ENCODE measurements at regions not wholly inside any gene's neighbourhood (a gene's known extent, or its start where the extent isn't known, plus 50 kb on each side); places are given as distances from the start of the nearest gene placed in this dataset.

GRCh38 chr20:50345712-50346373, 155.2 kb downstream of the CEBPB start:
- no peak for ATAC-seq (ENCODE audit: insufficient read depth, low read depth)
- no peak overlapping the region for H3K27ac ChIP-seq (ENCODE audit: low read length)

DNA sequence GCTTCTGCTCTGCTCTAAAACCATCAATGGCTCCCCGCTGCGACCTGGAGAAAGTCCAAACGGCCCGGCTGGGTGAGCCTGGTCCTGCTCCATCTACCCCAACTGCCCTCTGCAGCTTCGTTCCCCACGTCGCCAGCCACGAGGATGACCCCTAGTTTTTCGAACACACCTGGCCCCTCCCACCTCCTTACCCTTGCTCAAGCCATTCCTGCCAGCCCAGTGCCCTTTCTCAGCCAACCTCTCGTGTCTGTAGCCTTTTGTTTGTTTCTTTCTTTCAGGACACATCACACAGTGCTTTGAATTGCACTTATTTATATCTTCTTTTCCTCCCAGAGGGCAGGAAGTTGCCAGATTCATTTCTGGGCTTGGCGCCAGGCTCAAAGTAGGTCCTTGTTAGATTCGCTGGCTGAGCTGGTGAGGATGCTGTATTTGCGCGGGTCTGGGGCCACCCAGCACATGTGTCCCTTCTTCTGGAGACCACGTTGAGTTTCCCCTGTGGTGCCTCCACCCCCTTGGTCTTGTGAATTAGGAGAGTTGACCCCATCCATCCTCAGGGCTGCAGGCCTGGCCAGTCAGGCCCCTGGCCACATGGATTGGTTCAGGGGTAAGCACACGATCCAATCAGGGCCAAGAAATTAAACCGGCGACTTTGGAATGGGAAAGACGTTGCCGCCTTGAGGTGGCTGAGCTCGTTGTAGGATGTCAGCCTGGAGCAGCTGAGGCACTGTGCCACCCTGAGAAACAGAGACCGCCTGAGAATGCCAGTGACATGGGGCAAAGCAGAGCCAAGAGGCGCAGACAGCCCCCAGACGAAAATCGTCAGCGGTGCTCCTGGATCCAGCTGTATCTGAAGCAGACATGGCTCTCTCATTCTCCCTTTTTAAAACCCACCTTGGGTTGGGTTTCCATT, 156.0 kb downstream of the CEBPB start:
- Histone ChIP-seq H3K4me1 (ENCODE audit: insufficient read depth, low read length) (peaks cover 7% of the 10 kb centered on the region; the same call in 1 of the 2 replicates), H3K27me3 (ENCODE audit: insufficient read depth, low read length, poor library complexity) (no peaks in the 10 kb centered on the region), H3K4me3 (ENCODE audit: low read depth in 1 of 2, low read length in 2 of 2) (no peak overlapping the region), H3K4me2 (ENCODE audit: insufficient read depth, low read length) (no peak overlapping the region), H2AFZ (ENCODE audit: low read depth, low read length) (no peak overlapping the region), H4K20me1 (ENCODE audit: insufficient read depth, low read length) (0 out of 2 replicates have a peak, but pooled peaks cover 15% of the 10 kb centered on the region), H3K27ac (ENCODE audit: low read length) (no peak overlapping the region), H3K9me3 (ENCODE audit: insufficient read depth, low read length, severe bottlenecking) (no peaks in the 10 kb centered on the region), H3K9ac (ENCODE audit: low read depth, low read length) (no peak overlapping the region), H3K79me2 (ENCODE audit: insufficient read depth, low read length) (no peaks in the 10 kb centered on the region), H3K36me3 (ENCODE audit: insufficient read depth, low read length) (no peaks in the 10 kb centered on the region)
- DNase-seq = peak; percentile 59
- TF ChIP-seq CTCF (IDR thresholded peaks at IDR 0.05; ENCODE audit: borderline replicate concordance, extremely low read depth, low read length, poor library complexity, severe bottlenecking) = no peak
- no peak for TF ChIP-seq EZH2 (IDR thresholded peaks at IDR 0.05; ENCODE audit: borderline replicate concordance, low read depth, low read length, severe bottlenecking)
- peak; percentile 71 for ATAC-seq (ENCODE audit: insufficient read depth, low read depth)

More at GRCh38 chr20:50345712-50346373, 155.2 kb downstream of the CEBPB start:
- TF ChIP-seq EZH2 (IDR thresholded peaks at IDR 0.05; ENCODE audit: borderline replicate concordance, low read depth, low read length, severe bottlenecking) = no peak
- TF ChIP-seq CTCF (IDR thresholded peaks at IDR 0.05; ENCODE audit: borderline replicate concordance, extremely low read depth, low read length, poor library complexity, severe bottlenecking) = no peak
- Histone ChIP-seq H4K20me1 (ENCODE audit: insufficient read depth, low read length) (peaks cover 15% of the 10 kb centered on the region; the same call in 1 of the 2 replicates), H2AFZ (ENCODE audit: low read depth, low read length) (no peak overlapping the region), H3K36me3 (ENCODE audit: insufficient read depth, low read length) (no peaks in the 10 kb centered on the region), H3K79me2 (ENCODE audit: insufficient read depth, low read length) (no peaks in the 10 kb centered on the region), H3K9ac (ENCODE audit: low read depth, low read length) (no peak overlapping the region), H3K4me1 (ENCODE audit: insufficient read depth, low read length) (peaks cover 8% of the 10 kb centered on the region), H3K4me2 (ENCODE audit: insufficient read depth, low read length) (no peak overlapping the region), H3K9me3 (ENCODE audit: insufficient read depth, low read length, severe bottlenecking) (no peaks in the 10 kb centered on the region), H3K27me3 (ENCODE audit: insufficient read depth, low read length, poor library complexity) (no peaks in the 10 kb centered on the region), H3K4me3 (ENCODE audit: low read depth in 1 of 2, low read length in 2 of 2) (no peak overlapping the region)
- DNase-seq = no peak

DNA sequence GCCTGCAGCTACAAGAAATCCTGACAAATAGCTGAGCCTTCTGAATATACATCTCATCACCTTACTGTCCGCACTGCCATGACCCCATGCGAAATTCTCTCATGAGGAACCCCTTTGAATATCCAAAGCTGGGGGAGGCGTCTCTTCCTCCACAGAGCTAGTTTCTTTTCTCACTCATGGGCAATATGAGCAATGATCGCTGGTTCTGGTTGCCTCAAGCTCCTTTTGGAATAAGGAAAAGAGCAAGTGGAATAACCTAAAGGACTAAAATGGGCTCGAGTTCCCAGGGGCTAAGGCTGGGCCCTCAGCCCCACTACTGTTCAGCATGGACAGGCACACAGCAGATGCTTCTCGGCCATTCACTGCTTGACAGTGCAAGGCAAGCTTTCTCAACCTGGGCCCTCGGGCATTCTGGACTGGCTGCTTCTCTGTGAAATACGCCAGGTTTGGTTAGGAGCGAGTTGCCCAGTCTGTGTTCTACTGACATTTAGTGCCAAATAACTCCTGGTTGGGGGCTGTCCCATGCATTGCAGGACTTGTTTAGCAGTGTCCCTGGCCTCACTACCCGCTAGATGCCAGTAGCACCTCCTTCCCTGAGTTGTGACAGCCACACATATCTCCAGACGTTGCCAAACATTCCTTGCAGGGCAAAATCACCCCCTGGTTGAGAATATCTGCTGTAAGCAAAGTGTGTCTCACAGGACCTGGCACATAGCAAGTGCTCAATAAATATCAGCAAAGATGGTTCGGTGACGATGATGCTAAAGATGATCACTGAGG, 156.8 kb downstream of the CEBPB start:
- H3K4me1 ChIP-seq (ENCODE audit: insufficient read depth, low read length) = peaks cover 7% of the 10 kb centered on the region; the same call in 1 of the 2 replicates
- no peak for DNase-seq
- no peak overlapping the region for H3K4me2 ChIP-seq (ENCODE audit: insufficient read depth, low read length)
- H3K4me3 ChIP-seq (ENCODE audit: low read depth in 1 of 2, low read length in 2 of 2) = no peak overlapping the region
- no peaks in the 10 kb centered on the region for H3K9me3 ChIP-seq (ENCODE audit: insufficient read depth, low read length, severe bottlenecking)
- 0 out of 2 replicates have a peak, but pooled peaks cover 15% of the 10 kb centered on the region for H4K20me1 ChIP-seq (ENCODE audit: insufficient read depth, low read length)
- H3K36me3 ChIP-seq (ENCODE audit: insufficient read depth, low read length) = no peaks in the 10 kb centered on the region
- no peak overlapping the region for H2AFZ ChIP-seq (ENCODE audit: low read depth, low read length)
- no peaks in the 10 kb centered on the region for H3K27me3 ChIP-seq (ENCODE audit: insufficient read depth, low read length, poor library complexity)
- TF ChIP-seq EZH2 (IDR thresholded peaks at IDR 0.05; ENCODE audit: borderline replicate concordance, low read depth, low read length, severe bottlenecking) (no peak), CTCF (IDR thresholded peaks at IDR 0.05; ENCODE audit: borderline replicate concordance, extremely low read depth, low read length, poor library complexity, severe bottlenecking) (no peak)
- H3K27ac ChIP-seq (ENCODE audit: low read length) = no peak overlapping the region
- no peak overlapping the region for H3K9ac ChIP-seq (ENCODE audit: low read depth, low read length)
- H3K79me2 ChIP-seq (ENCODE audit: insufficient read depth, low read length) = no peaks in the 10 kb centered on the region
- no peak for ATAC-seq (ENCODE audit: insufficient read depth, low read depth)

Data from DND-41 (cell line).